GM21786 (cell line): ENCODE measurements at regions not wholly inside any gene's neighbourhood (a gene's known extent, or its start where the extent isn't known, plus 50 kb on each side); places are given as distances from the start of the nearest gene placed in this dataset.
"Not testable (repeated sequence)": the region's sequence is repeated elsewhere in the genome, so short reads cannot be mapped to it uniquely, and the experiment has no call there.

Experiments
- ATAC-seq: cut with Tn5 transposase; IDR thresholded peaks from one replicate; pipeline ENCODE4 v1.9.1; 2021; ENCODE audit not compliant: unreplicated experiment

- ATAC-seq, result not testable (repeated sequence)
Observed at GRCh38 chr6:67686225-67686624, 948.9 kb upstream of the ADGRB3 start.

- no peak for ATAC-seq
Observed at GRCh38 chr6:67683960-67684359, 951.1 kb upstream of the ADGRB3 start.

DNA sequence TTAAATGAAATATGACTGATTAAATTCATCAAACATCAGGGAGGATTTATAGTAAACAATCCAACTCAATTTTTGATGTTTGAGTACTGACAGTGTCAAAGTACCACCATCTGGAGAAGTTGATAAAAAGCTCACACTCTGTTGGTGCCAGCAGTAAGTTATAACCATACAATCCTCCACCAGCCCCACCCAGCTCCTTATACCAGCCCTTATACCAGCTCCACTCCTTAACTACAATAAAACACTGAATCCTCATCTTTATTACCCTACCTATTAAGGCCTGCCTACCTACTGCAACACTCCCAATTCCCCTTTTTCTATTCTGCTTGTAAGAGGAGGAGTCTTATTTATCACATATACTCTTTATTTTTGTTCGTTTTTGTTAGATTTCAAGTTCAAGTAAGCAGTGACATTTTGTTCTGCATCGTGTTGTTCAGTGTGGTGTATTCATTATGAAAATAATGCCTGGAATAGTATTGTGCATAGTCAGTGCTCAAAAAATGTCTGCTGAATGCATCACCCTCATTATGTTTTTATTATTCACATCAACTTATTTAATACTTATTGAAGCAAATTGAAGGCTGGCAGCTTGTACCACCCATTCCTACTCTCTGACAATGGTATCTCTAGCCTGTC, 954.7 kb upstream of the ADGRB3 start:
- no peak for ATAC-seq

- ATAC-seq, result no peak
Observed at GRCh38 chr6:67679566-67680296, 955.4 kb upstream of the ADGRB3 start.

GRCh38 chr6:67676892-67677291, 958.2 kb upstream of the ADGRB3 start:
- ATAC-seq, result no peak

- no peak for ATAC-seq
Observed at GRCh38 chr6:67667637-67668422, 967.3 kb upstream of the ADGRB3 start.

- no peak for ATAC-seq
Observed at GRCh38 chr6:67666177-67666964, 968.7 kb upstream of the ADGRB3 start.

DNA sequence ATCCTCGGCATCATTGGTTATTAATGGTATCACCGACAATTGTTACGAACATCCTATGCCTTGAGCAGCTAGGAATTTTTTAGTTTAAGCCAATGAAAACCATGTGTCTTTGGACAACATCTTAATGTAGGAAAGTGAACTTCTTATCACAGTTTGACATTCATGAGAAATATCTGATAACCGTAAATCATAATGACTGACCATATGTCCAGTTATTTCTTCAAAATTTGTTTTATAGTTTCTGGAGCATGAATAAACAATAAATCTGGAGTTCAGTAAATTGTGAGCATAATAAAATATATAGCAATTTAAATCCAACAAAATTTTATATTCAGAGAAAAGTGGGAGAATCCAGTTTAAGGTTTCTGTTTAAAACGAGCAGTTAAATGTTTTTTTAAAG, 970.1 kb upstream of the ADGRB3 start:
- no peak for ATAC-seq

DNA sequence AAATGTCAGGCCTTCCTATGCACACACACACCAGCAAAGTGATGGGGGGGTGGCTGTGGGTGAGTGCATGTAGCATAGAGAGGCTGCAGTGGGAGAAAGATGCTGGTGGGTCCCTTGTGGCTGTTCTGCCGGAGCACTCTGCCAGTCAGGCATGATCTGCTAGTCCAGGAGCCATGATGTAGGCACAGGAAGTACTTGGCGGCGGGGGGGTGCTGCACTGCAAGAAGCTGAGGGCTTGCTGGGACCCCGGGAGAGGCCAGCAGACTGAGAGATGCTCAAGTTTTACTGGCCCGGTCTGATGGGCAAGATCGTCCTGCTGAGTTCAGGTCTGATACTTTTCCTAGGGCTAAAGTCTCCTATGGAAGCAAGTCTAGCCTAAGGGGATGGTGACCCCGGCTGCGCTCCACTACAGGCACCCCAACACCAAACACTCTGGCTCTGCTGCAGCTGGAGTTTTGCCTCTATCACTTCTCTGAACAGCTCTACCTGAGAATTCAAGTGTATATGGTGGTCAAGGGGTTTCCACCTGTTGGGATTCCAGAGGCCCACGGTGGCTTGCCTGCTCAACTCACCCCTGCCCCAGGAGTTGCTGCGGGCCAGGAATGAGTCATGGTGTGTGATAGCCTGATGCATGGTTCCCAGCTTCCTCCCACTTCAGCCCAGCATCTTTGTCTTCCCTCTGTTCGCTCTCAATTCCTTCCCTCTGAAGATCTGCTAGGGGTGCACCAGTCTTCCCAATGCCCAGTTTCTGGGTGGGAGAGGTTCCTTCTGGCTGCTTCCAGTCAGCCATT, 971.8 kb upstream of the ADGRB3 start:
- no peak for ATAC-seq

DNA sequence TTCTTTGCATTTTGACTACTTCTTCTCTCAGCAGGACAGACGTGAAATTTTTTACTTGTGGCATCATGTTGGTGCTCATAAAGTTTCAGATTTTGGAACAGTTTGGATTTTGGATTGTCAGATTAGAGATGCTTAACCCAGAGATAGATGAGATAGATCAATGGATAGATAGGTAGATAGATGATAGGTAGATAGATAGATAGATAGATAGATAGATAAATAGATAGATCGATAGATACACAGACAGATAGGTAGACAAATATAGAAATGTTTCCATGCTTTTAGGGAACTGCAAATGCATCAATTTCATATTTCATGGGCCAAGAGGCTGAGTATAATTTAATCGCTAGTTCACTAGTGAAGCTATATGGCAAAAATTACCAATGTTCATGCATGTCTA, 981.5 kb upstream of the ADGRB3 start:
- ATAC-seq, result no peak

DNA sequence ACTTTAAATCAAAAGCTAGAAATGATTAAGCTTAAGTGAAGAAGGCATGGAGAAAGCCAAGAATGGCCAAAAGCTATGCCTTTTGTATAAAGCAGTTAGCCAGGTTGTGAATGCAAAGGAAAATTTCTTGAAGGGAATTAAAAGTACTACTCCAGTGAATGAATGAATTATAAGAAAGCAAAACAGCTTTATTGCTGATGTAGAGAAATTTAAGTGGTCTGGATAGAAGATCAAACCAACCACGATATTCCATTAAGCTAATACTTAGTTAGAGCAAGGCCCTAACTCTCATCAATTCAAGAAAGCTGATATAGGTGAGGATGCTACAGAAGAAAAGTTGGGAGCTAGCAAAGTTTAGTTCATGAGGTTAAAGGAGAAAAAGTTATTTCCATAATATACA, 988.5 kb upstream of the ADGRB3 start:
- ATAC-seq, result no peak

DNA sequence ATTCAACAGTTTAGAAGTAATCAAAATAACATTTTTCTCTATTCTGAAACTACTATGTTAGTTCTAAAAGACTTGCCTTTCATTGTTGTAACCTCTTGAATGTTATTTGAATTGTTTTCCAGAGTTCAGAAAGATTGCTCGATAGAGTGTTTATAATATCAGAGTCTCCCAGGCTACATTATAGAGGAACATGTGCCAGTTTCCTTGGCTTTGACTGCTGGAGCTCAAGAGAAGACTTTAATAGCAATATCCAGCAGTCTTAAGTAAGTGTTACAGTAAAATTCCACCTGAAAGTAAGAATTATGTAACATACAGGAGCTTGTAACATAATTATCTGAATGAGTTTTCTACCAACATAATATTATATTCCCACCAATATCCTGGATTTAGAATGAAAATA, 991.8 kb upstream of the ADGRB3 start:
- ATAC-seq, result no peak

DNA sequence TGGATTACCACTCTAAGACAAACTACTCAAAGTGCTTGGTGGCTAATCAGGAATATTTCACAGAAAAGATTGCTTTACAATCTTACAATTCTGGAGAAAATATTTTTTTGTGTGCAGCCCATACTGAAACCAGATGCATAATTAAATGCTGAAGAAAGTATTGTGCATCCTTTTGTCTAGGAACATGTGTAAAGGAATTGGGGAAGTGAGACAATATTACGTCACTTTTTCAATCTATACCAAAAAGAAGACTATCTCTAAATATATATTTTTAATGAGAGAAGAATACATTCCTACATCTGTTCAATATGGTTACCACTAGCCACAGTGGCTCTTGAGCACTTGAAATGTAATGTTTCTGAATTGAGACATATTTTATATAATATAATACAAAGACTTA, 992.5 kb upstream of the ADGRB3 start:
- ATAC-seq, result no peak

DNA sequence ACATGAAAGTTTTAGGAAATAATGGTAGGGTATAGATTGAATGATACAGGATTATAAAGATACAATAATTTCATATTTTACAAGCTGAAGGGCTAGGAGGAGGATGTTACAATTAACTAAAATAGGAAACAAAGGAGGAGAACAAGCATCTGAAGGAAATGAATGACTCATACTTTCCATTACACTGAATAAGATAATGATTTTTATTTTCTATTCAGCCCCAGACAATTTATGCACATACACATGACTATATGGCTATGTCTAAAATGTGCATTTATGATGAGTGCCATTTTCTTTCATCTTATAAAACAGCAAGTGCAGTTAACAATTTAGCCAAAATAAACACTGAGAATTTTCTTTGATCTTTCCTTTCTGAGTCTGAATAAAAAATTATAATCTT, 994.6 kb upstream of the ADGRB3 start:
- ATAC-seq, result no peak

- ATAC-seq, result no peak
Observed at GRCh38 chr6:67639161-67639560, 995.9 kb upstream of the ADGRB3 start.

DNA sequence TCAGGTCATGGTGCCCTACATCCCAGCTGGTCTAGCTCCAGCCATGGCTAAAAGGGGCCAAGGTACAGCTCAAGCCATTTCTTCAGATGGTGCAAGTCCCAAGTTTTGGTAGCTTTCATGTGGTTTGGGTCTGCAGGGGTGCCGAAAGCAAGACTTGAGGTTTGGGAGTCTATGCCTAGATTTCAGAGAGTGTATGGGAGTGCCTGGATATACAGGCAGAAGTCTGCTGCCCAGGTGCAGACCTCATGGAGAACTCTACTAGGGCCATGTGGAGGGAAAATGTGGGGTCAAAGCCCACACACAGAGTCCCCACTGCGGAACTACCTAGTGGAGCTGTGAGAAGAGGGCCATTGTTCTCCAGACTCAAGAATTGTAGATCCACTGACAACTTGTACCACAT, 1000.9 kb upstream of the ADGRB3 start:
- ATAC-seq, result no peak

- ATAC-seq, result no peak
Observed at GRCh38 chr6:67633058-67633457, 1002.0 kb upstream of the ADGRB3 start.

- ATAC-seq, result no peak
Observed at GRCh38 chr6:67630146-67630545, 1004.9 kb upstream of the ADGRB3 start.

GRCh38 chr6:67629258-67629657, 1005.8 kb upstream of the ADGRB3 start:
- ATAC-seq, result no peak

- ATAC-seq, result no peak
Observed at GRCh38 chr6:67615796-67616195, 1019.3 kb upstream of the ADGRB3 start.
